ENCODE measurements at regions not wholly inside any gene's neighbourhood (a gene's known extent, or its start where the extent isn't known, plus 50 kb on each side); places are given as distances from the start of the nearest gene placed in this dataset.

DNA sequence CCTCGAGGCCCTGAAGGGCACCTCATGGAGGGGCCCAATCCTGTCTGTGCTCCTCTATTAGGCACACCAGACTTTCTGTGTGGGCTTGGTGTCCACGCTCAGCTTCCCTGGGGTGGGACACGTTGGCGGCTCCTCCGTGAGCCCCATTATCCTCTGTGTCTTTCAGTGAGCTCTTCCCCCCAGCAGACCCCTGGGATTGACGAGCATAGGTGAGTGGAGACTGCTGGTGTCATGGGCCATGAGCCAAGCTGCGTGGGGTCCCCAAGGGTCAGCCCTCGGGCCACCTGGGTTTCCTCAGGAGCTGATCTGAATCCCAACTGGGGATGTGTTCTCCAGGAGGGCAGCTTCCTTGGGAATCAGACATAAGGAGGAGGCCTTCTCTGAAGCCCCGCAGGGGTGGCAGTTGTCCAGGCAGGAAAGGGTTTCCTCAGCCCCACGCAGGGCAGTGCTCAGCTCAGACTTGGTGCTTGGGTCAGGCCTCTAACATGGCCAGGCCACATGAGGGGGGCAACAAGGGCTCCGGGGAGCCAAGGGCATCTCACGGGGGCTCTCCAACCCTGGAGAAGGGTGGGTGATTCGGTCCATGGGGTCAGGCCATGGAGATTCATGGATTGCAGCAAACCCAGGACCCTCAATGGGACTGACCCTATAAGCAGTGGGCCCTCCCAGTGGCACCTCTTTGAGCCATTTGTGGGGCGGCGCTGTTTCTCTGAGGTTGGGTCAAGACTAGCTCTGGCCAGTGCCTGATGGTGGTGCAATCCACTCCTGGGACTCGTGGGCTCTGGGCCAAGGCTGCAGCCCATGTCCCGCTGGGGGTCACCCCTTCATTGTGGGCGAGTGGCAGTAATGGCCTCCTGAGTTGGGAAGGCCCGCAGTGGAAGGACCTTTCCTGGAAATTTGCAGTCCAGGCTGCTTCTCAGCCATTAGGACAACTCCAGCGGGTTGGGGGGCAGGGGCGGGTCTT is 222.5 kb downstream of the SNRPN start:
- Histone ChIP-seq H3K27me3 (ENCODE audit: low read length) (no peaks in the 10 kb centered on the region), H3K9ac (ENCODE audit: low read length) (no peak overlapping the region), H3K27ac (ENCODE audit: low read length) (no peak overlapping the region), H3K79me2 (ENCODE audit: low read length) (no peaks in the 10 kb centered on the region), H2AFZ (ENCODE audit: low read length) (no peak overlapping the region), H4K20me1 (ENCODE audit: low read length) (no peaks in the 10 kb centered on the region), H3K9me2 (replicated peaks; ENCODE audit: low read length) (no peaks in the 10 kb centered on the region), H3K9me3 (ENCODE audit: low read length) (0 out of 2 replicates have a peak, but pooled peaks cover 5% of the 10 kb centered on the region), H3K4me3 (ENCODE audit: low read length) (no peak overlapping the region), H3F3A (ENCODE audit: low read length, unreplicated experiment) (no peaks in the 10 kb centered on the region), H3K4me2 (ENCODE audit: low read length) (no peak overlapping the region), H3K36me3 (ENCODE audit: low read depth, low read length) (no peaks in the 10 kb centered on the region), H3K4me1 (ENCODE audit: insufficient read depth, low read length) (no peaks in the 10 kb centered on the region)
- BruUV-seq (replicated peaks): no TSS peak
- TF ChIP-seq EZH2 (IDR thresholded peaks at IDR 0.05; ENCODE audit: low read length, unreplicated experiment) (no peak), EZH2phosphoT487 (IDR thresholded peaks at IDR 0.05; ENCODE audit: borderline replicate concordance, low read length) (no peak), CTCF (conservative IDR thresholded peaks at IDR 0.05; ENCODE audit: low read depth, low read length) (no peak)
- no peak for ATAC-seq
- ChIA-PET POLR2A (ENCODE audit: unreplicated experiment) (no interaction called here), CTCF (no interaction called here)
- no peak for DNase-seq
- intact Hi-C loops (cut with micrococcal nuclease): no loop called here

DNA sequence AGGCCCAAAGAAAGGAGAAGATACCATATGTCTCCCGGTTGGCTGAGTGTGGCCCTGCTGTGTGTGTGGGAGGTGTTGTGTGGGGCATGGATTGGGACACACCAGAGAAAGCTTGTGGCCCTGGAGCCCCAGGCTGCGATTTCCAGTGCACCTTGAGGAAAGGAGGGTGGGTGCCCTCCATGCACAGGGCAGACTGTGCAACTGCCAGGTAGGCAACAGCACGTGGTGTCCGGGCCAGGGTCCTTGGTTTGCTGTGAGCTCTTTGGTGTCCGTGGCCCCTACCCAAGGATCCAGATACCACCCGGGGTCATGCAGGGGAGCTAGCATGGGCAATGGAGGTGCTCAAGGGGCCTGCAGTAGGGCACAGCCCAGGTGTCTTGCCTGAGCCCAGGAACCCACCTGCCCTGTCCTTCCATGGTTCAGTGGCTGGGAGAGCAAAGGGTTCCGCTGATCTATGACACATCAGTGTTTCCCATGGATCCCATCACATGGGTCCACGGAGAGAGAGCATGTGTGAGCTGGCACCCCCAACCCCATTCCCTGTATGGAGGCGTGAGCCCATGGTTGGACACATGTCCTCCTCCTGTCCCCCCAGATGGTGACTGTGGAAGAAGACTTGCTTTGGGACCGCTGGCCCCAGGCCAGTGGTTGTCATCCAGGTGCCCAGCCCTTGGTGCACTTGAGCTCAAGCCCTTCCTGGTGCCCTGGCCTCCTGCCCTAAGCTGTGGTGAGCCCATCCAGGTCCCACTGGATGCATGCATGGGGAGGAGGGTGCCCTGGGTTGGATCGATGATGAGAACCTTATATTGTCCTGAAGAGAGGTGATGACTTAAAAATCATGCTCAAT is 223.4 kb downstream of the SNRPN start:
- ChIA-PET CTCF (no interaction called here), POLR2A (ENCODE audit: unreplicated experiment) (no interaction called here)
- H3K27ac ChIP-seq (ENCODE audit: low read length): no peak overlapping the region
- DNase-seq: no peak
- no peaks in the 10 kb centered on the region for H3K36me3 ChIP-seq (ENCODE audit: low read depth, low read length)
- no peak overlapping the region for H2AFZ ChIP-seq (ENCODE audit: low read length)
- 0 out of 2 replicates have a peak, but pooled peaks cover 5% of the 10 kb centered on the region for H3K9me3 ChIP-seq (ENCODE audit: low read length)
- BruUV-seq (replicated peaks): no TSS peak
- no peak overlapping the region for H3K9ac ChIP-seq (ENCODE audit: low read length)
- no peaks in the 10 kb centered on the region for H3K79me2 ChIP-seq (ENCODE audit: low read length)
- H4K20me1 ChIP-seq (ENCODE audit: low read length): no peaks in the 10 kb centered on the region
- ATAC-seq: no peak
- no peak overlapping the region for H3K4me2 ChIP-seq (ENCODE audit: low read length)
- intact Hi-C loops (cut with micrococcal nuclease): no loop called here
- H3K9me2 ChIP-seq (replicated peaks; ENCODE audit: low read length): no peaks in the 10 kb centered on the region
- H3K4me1 ChIP-seq (ENCODE audit: insufficient read depth, low read length): no peaks in the 10 kb centered on the region
- no peak overlapping the region for H3K4me3 ChIP-seq (ENCODE audit: low read length)
- no peak for TF ChIP-seq CTCF (conservative IDR thresholded peaks at IDR 0.05; ENCODE audit: low read depth, low read length)
- no peak for TF ChIP-seq EZH2 (IDR thresholded peaks at IDR 0.05; ENCODE audit: low read length, unreplicated experiment)
- no peak for TF ChIP-seq EZH2phosphoT487 (IDR thresholded peaks at IDR 0.05; ENCODE audit: borderline replicate concordance, low read length)
- H3F3A ChIP-seq (ENCODE audit: low read length, unreplicated experiment): no peaks in the 10 kb centered on the region
- H3K27me3 ChIP-seq (ENCODE audit: low read length): no peaks in the 10 kb centered on the region

All from PC-3 (cell line).